Esophagus muscularis mucosa (tissue), 4 donors: ENCODE measurements at regions not wholly inside any gene's neighbourhood (a gene's known extent, or its start where the extent isn't known, plus 50 kb on each side); places are given as distances from the start of the nearest gene placed in this dataset.

ENCODE experiments used
- DNase-seq: peaks from one replicate; pipeline ENCODE4 v3.0.0-alpha.2; 2017; ENCODE audit errors: extremely low spot score
- H3K27ac ChIP-seq, 4 donors: fragments of 200-600 bp; sonication (generic); replicated peaks in 1 of 4; 1 replicate in 3 of 4; 2 replicates in 1 of 4; pipeline ENCODE4 v1.5.1; 2016 to 2019; ENCODE audit warnings: mild to moderate bottlenecking in 1 of 4
- H3K27me3 ChIP-seq, 4 donors: fragments of 200-600 bp; sonication (generic); one replicate each; pipeline versions ENCODE4 v1.5.1 to v1.6.0; 2016 to 2019
- H3K36me3 ChIP-seq, 4 donors: fragments of 200-600 bp; sonication (generic); one replicate each; pipeline ENCODE4 v1.5.1; 2016 to 2019
- H3K4me1 ChIP-seq, 4 donors: fragments of 200-600 bp; sonication (generic); one replicate each; pipeline ENCODE4 v1.5.1; 2016 to 2019
- H3K4me3 ChIP-seq, 4 donors: fragments of 200-600 bp; sonication (generic); 1 replicate in 2 of 4; 2 replicates in 2 of 4; pipeline ENCODE4 v1.5.1; 2016 to 2019; ENCODE audit warnings: mild to moderate bottlenecking in 4 of 4, moderate library complexity in 1 of 4
- H3K9me3 ChIP-seq, 4 donors: fragments of 200-600 bp; sonication (generic); 1 replicate in 3 of 4; 2 replicates in 1 of 4; pipeline ENCODE4 v1.5.1; 2016 to 2019
- EP300 ChIP-seq: sonication (generic); formaldehyde crosslinking; IDR thresholded peaks from one replicate; pipeline ENCODE4 v1.6.1; 2017; ENCODE audit warnings: antibody characterized with exemption
- POLR2A ChIP-seq: fragments of 450-650 bp; IDR thresholded peaks from one replicate; pipeline ENCODE4 v1.6.1; 2017; ENCODE audit warnings: antibody characterized with exemption, moderate library complexity, mild to moderate bottlenecking, low read depth
- POLR2AphosphoS5 ChIP-seq, 2 donors: sonication (generic); formaldehyde crosslinking; IDR thresholded peaks; one replicate each; pipeline ENCODE4 v1.6.1; 2017; ENCODE audit warnings: antibody characterized with exemption in 2 of 2
- WGBS: methylation state at CpG from one replicate; pipeline ENCODE4 v1.1.5; 2018; 5-methylcytosine and 5-hydroxymethylcytosine counted together
- intact Hi-C: fragments of 100-400 bp; cut with DNase I; formaldehyde crosslinking; loops from one replicate; pipeline ENCODE4 v1.15.1; 2023
- TF ChIP-seq, protein P1 (sequence below), 3 experiments: fragments of 200-600 bp in 2 of 3; fragments of 450-650 bp in 1 of 3; sonication (generic) in 2 of 3; IDR thresholded peaks; one replicate each; pipeline ENCODE4 v1.5.1; 2017 to 2019; ENCODE audit warnings: antibody characterized with exemption in 3 of 3, mild to moderate bottlenecking in 2 of 3, moderate library complexity in 1 of 3

DNA sequence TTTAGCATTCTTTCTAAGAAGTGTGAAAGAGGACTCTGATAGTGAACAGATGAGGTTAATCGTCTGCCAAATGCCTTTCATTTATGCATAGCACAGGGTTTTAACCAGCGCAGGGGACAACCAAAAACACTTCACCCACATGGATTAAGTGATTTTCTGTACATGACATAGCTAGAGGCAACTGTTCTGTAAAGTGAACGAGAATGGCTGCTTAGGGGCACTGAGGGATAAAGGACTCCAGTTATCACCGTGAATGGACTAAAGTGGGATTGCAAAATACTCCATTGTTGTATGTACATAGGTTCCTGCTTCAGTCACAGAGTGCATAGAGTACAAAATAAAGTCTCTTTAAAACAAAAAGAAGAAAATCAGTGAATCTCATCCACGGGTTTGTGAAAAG, 456.8 kb downstream of the DMAC1 start:
- H3K36me3 ChIP-seq, result no peaks in the 10 kb centered on the region
- H3K27ac ChIP-seq, result no peak overlapping the region
- TF ChIP-seq EP300 (no peak), POLR2A (no peak), POLR2AphosphoS5 (IDR thresholded peaks at IDR 0.05) (no peak)
- TF ChIP-seq, protein P1, sequence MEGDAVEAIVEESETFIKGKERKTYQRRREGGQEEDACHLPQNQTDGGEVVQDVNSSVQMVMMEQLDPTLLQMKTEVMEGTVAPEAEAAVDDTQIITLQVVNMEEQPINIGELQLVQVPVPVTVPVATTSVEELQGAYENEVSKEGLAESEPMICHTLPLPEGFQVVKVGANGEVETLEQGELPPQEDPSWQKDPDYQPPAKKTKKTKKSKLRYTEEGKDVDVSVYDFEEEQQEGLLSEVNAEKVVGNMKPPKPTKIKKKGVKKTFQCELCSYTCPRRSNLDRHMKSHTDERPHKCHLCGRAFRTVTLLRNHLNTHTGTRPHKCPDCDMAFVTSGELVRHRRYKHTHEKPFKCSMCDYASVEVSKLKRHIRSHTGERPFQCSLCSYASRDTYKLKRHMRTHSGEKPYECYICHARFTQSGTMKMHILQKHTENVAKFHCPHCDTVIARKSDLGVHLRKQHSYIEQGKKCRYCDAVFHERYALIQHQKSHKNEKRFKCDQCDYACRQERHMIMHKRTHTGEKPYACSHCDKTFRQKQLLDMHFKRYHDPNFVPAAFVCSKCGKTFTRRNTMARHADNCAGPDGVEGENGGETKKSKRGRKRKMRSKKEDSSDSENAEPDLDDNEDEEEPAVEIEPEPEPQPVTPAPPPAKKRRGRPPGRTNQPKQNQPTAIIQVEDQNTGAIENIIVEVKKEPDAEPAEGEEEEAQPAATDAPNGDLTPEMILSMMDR (IDR thresholded peaks at IDR 0.05), result no peak
- intact Hi-C loops, result no loop called here
- no peak overlapping the region for H3K4me3 ChIP-seq
- DNase-seq, result no peak
- H3K4me1 ChIP-seq, result no peaks in the 10 kb centered on the region
- WGBS, result 73% methylated on average over 5 of the region's 5 CpGs
- H3K27me3 ChIP-seq, result no peaks in the 10 kb centered on the region
- no peaks in the 10 kb centered on the region for H3K9me3 ChIP-seq

- Histone ChIP-seq H3K36me3 (no peaks in the 10 kb centered on the region), H3K9me3 (no peaks in the 10 kb centered on the region), H3K27me3 (no peaks in the 10 kb centered on the region), H3K27ac (no peak overlapping the region), H3K4me1 (no peaks in the 10 kb centered on the region), H3K4me3 (no peak overlapping the region)
- no peak for DNase-seq
- intact Hi-C loops, result no loop called here
- no peak for TF ChIP-seq POLR2AphosphoS5 (IDR thresholded peaks at IDR 0.05)
- no peak for TF ChIP-seq POLR2A
- TF ChIP-seq, protein P1 (IDR thresholded peaks at IDR 0.05), result peak in 1 of 3 experiments; percentile 9
- no peak for TF ChIP-seq EP300
- WGBS, result 76% methylated on average over 1 of the region's 1 CpG
Measured at GRCh38 chr9:7342229-7342628, 457.3 kb downstream of the DMAC1 start.

GRCh38 chr9:7341571-7341970, 458.0 kb downstream of the DMAC1 start:
- H3K27me3 ChIP-seq, result no peaks in the 10 kb centered on the region
- 83% methylated on average over 1 of the region's 1 CpG for WGBS
- no peak overlapping the region for H3K4me3 ChIP-seq
- no peak overlapping the region for H3K27ac ChIP-seq
- H3K4me1 ChIP-seq, result no peaks in the 10 kb centered on the region
- intact Hi-C loops, result no loop called here
- DNase-seq, result no peak
- no peak for TF ChIP-seq POLR2A
- TF ChIP-seq, protein P1 (IDR thresholded peaks at IDR 0.05), result no peak
- no peaks in the 10 kb centered on the region for H3K36me3 ChIP-seq
- no peaks in the 10 kb centered on the region for H3K9me3 ChIP-seq

- H3K9me3 ChIP-seq, result no peaks in the 10 kb centered on the region
- 47% methylated on average over 2 of the region's 2 CpGs for WGBS
- no peaks in the 10 kb centered on the region for H3K27me3 ChIP-seq
- DNase-seq, result no peak
- H3K4me3 ChIP-seq, result no peak overlapping the region
- no peaks in the 10 kb centered on the region for H3K36me3 ChIP-seq
- H3K27ac ChIP-seq, result no peak overlapping the region
- no peaks in the 10 kb centered on the region for H3K4me1 ChIP-seq
- no peak for TF ChIP-seq EP300
- TF ChIP-seq POLR2AphosphoS5 (IDR thresholded peaks at IDR 0.05), result no peak
- TF ChIP-seq, protein P1 (IDR thresholded peaks at IDR 0.05), result no peak
- intact Hi-C loops, result no loop called here
Measured at GRCh38 chr9:7340451-7340850, 459.1 kb downstream of the DMAC1 start.

DNA sequence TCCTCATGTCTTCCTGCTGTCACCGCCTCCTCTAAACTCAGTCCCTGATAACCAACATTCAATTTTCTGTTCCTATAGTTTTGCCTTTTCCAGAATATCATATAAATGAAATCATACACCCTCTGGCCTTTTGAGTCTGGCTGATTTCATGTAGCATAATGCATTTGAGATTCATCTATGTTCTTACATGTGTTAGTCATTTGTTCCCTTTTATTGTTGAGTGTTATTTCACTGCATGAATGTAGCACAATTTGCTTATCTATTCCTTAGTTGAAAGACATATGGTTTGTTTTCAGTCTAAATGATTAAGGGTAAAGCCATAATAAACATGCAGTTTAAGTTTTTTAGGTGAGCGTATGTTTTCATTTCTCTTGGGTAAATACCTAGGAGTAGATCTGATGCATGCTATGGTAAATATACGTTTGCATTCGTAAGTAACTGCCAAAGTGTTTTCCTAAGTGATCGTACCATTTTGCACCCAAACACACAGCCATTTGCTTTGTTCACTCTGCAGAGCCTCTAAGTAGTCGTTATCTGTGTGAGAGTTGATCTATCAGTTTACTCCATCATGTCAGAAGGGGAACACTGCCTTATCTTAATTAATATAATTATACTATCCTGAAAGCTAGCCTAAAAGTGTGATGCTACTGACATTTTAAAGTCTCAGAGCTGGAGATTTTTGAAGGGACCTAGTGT, 460.8 kb downstream of the DMAC1 start:
- intact Hi-C loops, result no loop called here
- TF ChIP-seq EP300, result no peak
- no peak for TF ChIP-seq POLR2A
- TF ChIP-seq POLR2AphosphoS5 (IDR thresholded peaks at IDR 0.05), result no peak
- TF ChIP-seq, protein P1 (IDR thresholded peaks at IDR 0.05), result no peak
- no peaks in the 10 kb centered on the region for H3K9me3 ChIP-seq
- H3K27me3 ChIP-seq, result no peaks in the 10 kb centered on the region
- no peak overlapping the region for H3K27ac ChIP-seq
- H3K4me3 ChIP-seq, result no peak overlapping the region
- no peak for DNase-seq
- 88% methylated on average over 6 of the region's 6 CpGs for WGBS
- no peaks in the 10 kb centered on the region for H3K36me3 ChIP-seq
- H3K4me1 ChIP-seq, result no peaks in the 10 kb centered on the region
